HepG2 (cell line): ENCODE measurements at regions not wholly inside any gene's neighbourhood (a gene's known extent, or its start where the extent isn't known, plus 50 kb on each side); places are given as distances from the start of the nearest gene placed in this dataset.

Experiments
- ATAC-seq: fragments of 200-7000 bp; cut with Tn5 transposase; 3 replicates; pipeline ENCODE4 v1.9.1; 2020; ENCODE audit warnings: mild to moderate bottlenecking, moderate library complexity
- BruUV-seq: library from RNA; stranded (reverse); fragments of 400-500 nt; replicated peaks from 2 replicates; lab custom pipeline; 2021; lab: Mats Ljungman, UMichigan
- CTCF ChIA-PET: fragments of 300-600 bp; formaldehyde crosslinking; extraction: SDS; loops from one replicate; lab custom pipeline; 2021; ENCODE audit warnings: low total read pairs, inconsistent platforms, low intra/inter-chr PET ratio; lab: Yijun Ruan, JAX
- POLR2A ChIA-PET: fragments of 350-600 bp; sonication (Branson Sonifier 250); formaldehyde crosslinking; loops from one replicate; lab custom pipeline; 2020; ENCODE audit warnings: antibody characterized with exemption, inconsistent platforms; lab: Yijun Ruan, JAX
- DNase-seq: peaks from one replicate; pipeline ENCODE4 v3.0.0-alpha.2; 2015; ENCODE audit warnings: low spot score
- FAIRE-seq: peaks from 3 replicates; lab custom pipeline; 2011; peaks lifted over from hg19 to GRCh38; lab: Jason Lieb, UNC
- H2AFZ ChIP-seq: one replicate; pipeline ENCODE4 v1.6.1; 2011; ENCODE audit warnings: low read length, inconsistent platforms
- H3K27ac ChIP-seq: fragments of 300-600 bp; 3 replicates; pipeline ENCODE4 v1.8.0; 2011; ENCODE audit warnings: mixed run types, mild to moderate bottlenecking, mixed read lengths, low read length, inconsistent platforms; ENCODE audit not compliant: insufficient read depth; ENCODE audit errors: extremely low read length
- H3K27me3 ChIP-seq, 2 experiments: fragments of 200-600 bp in 1 of 2; 2 replicates in 1 of 2; 3 replicates in 1 of 2; pipeline versions ENCODE4 v1.6.0 to v1.8.0; 2011; ENCODE audit warnings: low read length in 2 of 2, mild to moderate bottlenecking in 2 of 2, moderate library complexity in 2 of 2, inconsistent platforms in 1 of 2; ENCODE audit not compliant: insufficient read depth in 2 of 2, control insufficient read depth in 1 of 2
- H3K36me3 ChIP-seq, 2 experiments: fragments of 200-600 bp in 1 of 2; replicated peaks in 1 of 2; 2 replicates in 1 of 2; 3 replicates in 1 of 2; pipeline versions ENCODE4 v1.5.1 to v1.8.0; 2011; ENCODE audit warnings: low read length in 2 of 2, inconsistent platforms in 1 of 2; ENCODE audit not compliant: insufficient read depth in 2 of 2, control insufficient read depth in 1 of 2
- H3K4me1 ChIP-seq: 2 replicates; pipeline ENCODE4 v1.5.1; 2012; ENCODE audit warnings: low read length, inconsistent platforms; ENCODE audit not compliant: insufficient read depth
- H3K4me2 ChIP-seq: 2 replicates; pipeline ENCODE4 v1.6.0; 2011; ENCODE audit warnings: low read depth, low read length, inconsistent platforms
- H3K4me3 ChIP-seq, 3 experiments: fragments of 200-600 bp in 1 of 3; sonication (generic), shearing (Covaris generic) in 1 of 3; replicated peaks in 1 of 3; 2 replicates each; pipeline ENCODE4 v1.5.1; 2011 to 2016; ENCODE audit warnings: low read length in 3 of 3, inconsistent platforms in 2 of 3, low read depth in 2 of 3, mild to moderate bottlenecking in 2 of 3, control low read depth in 1 of 3, mixed read lengths in 1 of 3; ENCODE audit not compliant: insufficient read depth in 1 of 3
- H3K79me2 ChIP-seq: one replicate; pipeline ENCODE4 v1.6.1; 2011; ENCODE audit warnings: low read length, inconsistent platforms; ENCODE audit not compliant: insufficient read depth
- H3K9ac ChIP-seq: 2 replicates; pipeline ENCODE4 v1.6.0; 2011; ENCODE audit warnings: mild to moderate bottlenecking, low read depth, low read length, inconsistent platforms; ENCODE audit not compliant: insufficient read depth
- H3K9me3 ChIP-seq: 2 replicates; pipeline ENCODE4 v1.5.1; 2012; ENCODE audit warnings: mild to moderate bottlenecking, low read length
- H4K20me1 ChIP-seq: 2 replicates; pipeline ENCODE4 v1.6.0; 2011; ENCODE audit warnings: inconsistent platforms, mild to moderate bottlenecking, low read length, moderate library complexity; ENCODE audit not compliant: insufficient read depth
- CREM ChIP-seq, 2 experiments: sonication (generic) in 1 of 2; formaldehyde crosslinking in 1 of 2; IDR thresholded peaks; 2 replicates each; pipeline versions ENCODE4 v1.4.0 to v1.6.1; 2016 to 2020; ENCODE audit warnings: antibody characterized with exemption in 1 of 2, mild to moderate bottlenecking in 1 of 2, missing genetic modification reagents in 1 of 2
- EP300 ChIP-seq, 3 experiments: sonication (generic) in 1 of 3; formaldehyde crosslinking in 1 of 3; IDR thresholded peaks; 2 replicates each; pipeline versions ENCODE4 v1.5.1 to v1.6.1; 2011 to 2020; ENCODE audit warnings: low read depth in 2 of 3, low read length in 2 of 3, borderline replicate concordance in 1 of 3, improper control_type of control experiment in 1 of 3, mild to moderate bottlenecking in 1 of 3, missing genetic modification reagents in 1 of 3, moderate library complexity in 1 of 3
- GTF2F1 ChIP-seq: fragments of 150-350 bp; IDR thresholded peaks from 2 replicates; pipeline ENCODE4 v1.6.1; 2014; ENCODE audit warnings: low read length
- JARID2 ChIP-seq: sonication (generic); formaldehyde crosslinking; IDR thresholded peaks from 2 replicates; pipeline ENCODE4 v1.8.1; 2023; ENCODE audit warnings: missing genetic modification reagents, inconsistent platforms; ENCODE audit not compliant: insufficient replicate concordance
- NRL ChIP-seq: sonication (generic); formaldehyde crosslinking; IDR thresholded peaks from 2 replicates; pipeline ENCODE4 v1.5.0; 2020; ENCODE audit warnings: missing genetic modification reagents, mild to moderate bottlenecking, moderate library complexity, borderline replicate concordance
- PHB2 ChIP-seq: fragments of 450-650 bp; IDR thresholded peaks from 2 replicates; pipeline ENCODE4 v1.6.1; 2018; ENCODE audit not compliant: partially characterized antibody
- PTBP1 ChIP-seq: fragments of 200-400 bp; formaldehyde crosslinking; IDR thresholded peaks from 2 replicates; pipeline ENCODE4 v1.6.1; 2018; ENCODE audit warnings: low read length, low read depth; ENCODE audit not compliant: poor library complexity, severe bottlenecking
- SALL1 ChIP-seq: sonication (generic); formaldehyde crosslinking; IDR thresholded peaks from 2 replicates; pipeline ENCODE4 v1.8.0; 2022; ENCODE audit warnings: mild to moderate bottlenecking, missing genetic modification reagents
- ZNF143 ChIP-seq: sonication (generic); formaldehyde crosslinking; IDR thresholded peaks from 2 replicates; pipeline ENCODE4 v1.4.0; 2020; ENCODE audit warnings: missing genetic modification reagents
- ZNF234 ChIP-seq: sonication (generic); formaldehyde crosslinking; conservative IDR thresholded peaks from 2 replicates; pipeline ENCODE4 v1.5.1; 2020; ENCODE audit warnings: mild to moderate bottlenecking, missing genetic modification reagents
- ZNF530 ChIP-seq: sonication (generic); formaldehyde crosslinking; IDR thresholded peaks from 2 replicates; pipeline ENCODE4 v1.5.0; 2020; ENCODE audit warnings: low read depth, mild to moderate bottlenecking, missing genetic modification reagents
- ZNF670 ChIP-seq: sonication (generic); formaldehyde crosslinking; IDR thresholded peaks from 2 replicates; pipeline ENCODE4 v1.8.0; 2022; ENCODE audit warnings: mild to moderate bottlenecking, missing genetic modification reagents, borderline replicate concordance
- ZNF749 ChIP-seq: sonication (generic); formaldehyde crosslinking; IDR thresholded peaks from 2 replicates; pipeline ENCODE4 v1.8.0; 2022; ENCODE audit warnings: mild to moderate bottlenecking, missing genetic modification reagents, moderate library complexity, borderline replicate concordance
- ZNF768 ChIP-seq: sonication (generic); formaldehyde crosslinking; IDR thresholded peaks from 2 replicates; pipeline ENCODE4 v1.4.0; 2020; ENCODE audit warnings: missing genetic modification reagents
- in situ Hi-C: cut with HindIII; loops from 2 replicates; pipeline ENCODE4 v1.10.0; 2017; ENCODE audit warnings: low pct_unique_long_range_greater_than_20kb; ENCODE audit not compliant: extremely low pct_ligation_motif_present
- intact Hi-C: fragments of 100-400 bp; cut with micrococcal nuclease; formaldehyde crosslinking; loops from one replicate; pipeline ENCODE4 v1.10.0; 2022; ENCODE audit not compliant: unreplicated experiment
- TF ChIP-seq, protein P1 (sequence below): sonication (generic); formaldehyde crosslinking; IDR thresholded peaks from 2 replicates; pipeline ENCODE4 v1.8.1; 2023; ENCODE audit warnings: mild to moderate bottlenecking, missing genetic modification reagents
- TF ChIP-seq, protein P2 (sequence below): sonication (generic); formaldehyde crosslinking; IDR thresholded peaks from 2 replicates; pipeline ENCODE4 v1.4.0; 2020; ENCODE audit warnings: missing genetic modification reagents
- TF ChIP-seq, protein P3 (sequence below): sonication (generic); formaldehyde crosslinking; IDR thresholded peaks from 2 replicates; pipeline ENCODE4 v1.4.0; 2020; ENCODE audit warnings: mild to moderate bottlenecking, missing genetic modification reagents

DNA sequence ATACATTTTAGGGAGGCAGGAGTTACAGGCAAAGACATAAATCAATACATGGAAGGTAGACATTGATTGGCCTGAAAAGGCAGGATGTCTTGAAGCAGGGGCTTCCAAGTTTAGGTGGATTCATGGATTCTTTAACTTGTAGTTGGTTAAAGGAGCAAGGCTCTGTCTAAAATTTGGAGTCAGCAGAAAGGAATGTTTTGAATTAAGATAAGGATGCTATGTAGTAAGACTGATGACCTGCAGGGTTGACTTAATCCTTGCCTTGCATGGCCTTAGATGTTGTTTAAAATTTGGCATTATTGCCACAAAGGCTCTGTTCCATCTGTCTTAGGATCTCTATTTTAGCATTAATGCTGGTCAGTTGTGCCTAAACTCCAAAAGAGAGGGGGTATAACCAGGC, 171.3 kb downstream of the C5orf15 start:
- no TSS peak for BruUV-seq
- CTCF ChIA-PET: no interaction called here

More for the DNA sequence above, 171.3 kb downstream of the C5orf15 start:
- FAIRE-seq (no peak), ATAC-seq (no peak), DNase-seq (no peak)
- Histone ChIP-seq H4K20me1 (no peaks in the 10 kb centered on the region), H3K27ac (no peak overlapping the region), H3K79me2 (no peaks in the 10 kb centered on the region), H3K27me3 (peaks cover 0 to 26% of the 10 kb centered on the region in 2 experiments; a peak in 2 of 5 replicates), H3K4me1 (peaks cover 6% of the 10 kb centered on the region), H3K9me3 (no peaks in the 10 kb centered on the region), H3K9ac (no peak overlapping the region), H3K4me3 (no peak overlapping the region), H3K4me2 (no peak overlapping the region), H2AFZ (no peak overlapping the region), H3K36me3 (no peaks in the 10 kb centered on the region)
- in situ Hi-C loops (no loop called here), intact Hi-C loops (no loop called here)
- POLR2A ChIA-PET: no interaction called here
- TF ChIP-seq, protein P1, sequence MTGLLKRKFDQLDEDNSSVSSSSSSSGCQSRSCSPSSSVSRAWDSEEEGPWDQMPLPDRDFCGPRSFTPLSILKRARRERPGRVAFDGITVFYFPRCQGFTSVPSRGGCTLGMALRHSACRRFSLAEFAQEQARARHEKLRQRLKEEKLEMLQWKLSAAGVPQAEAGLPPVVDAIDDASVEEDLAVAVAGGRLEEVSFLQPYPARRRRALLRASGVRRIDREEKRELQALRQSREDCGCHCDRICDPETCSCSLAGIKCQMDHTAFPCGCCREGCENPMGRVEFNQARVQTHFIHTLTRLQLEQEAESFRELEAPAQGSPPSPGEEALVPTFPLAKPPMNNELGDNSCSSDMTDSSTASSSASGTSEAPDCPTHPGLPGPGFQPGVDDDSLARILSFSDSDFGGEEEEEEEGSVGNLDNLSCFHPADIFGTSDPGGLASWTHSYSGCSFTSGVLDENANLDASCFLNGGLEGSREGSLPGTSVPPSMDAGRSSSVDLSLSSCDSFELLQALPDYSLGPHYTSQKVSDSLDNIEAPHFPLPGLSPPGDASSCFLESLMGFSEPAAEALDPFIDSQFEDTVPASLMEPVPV (CRISPR knock-in tag): no peak
- TF ChIP-seq SALL1 (CRISPR knock-in tag): no peak
- TF ChIP-seq EP300 (IDR thresholded peaks at IDR 0.05; ENCODE audit: low read depth in 2 of 2, low read length in 2 of 2): no peak
- TF ChIP-seq EP300 (CRISPR knock-in tag; IDR thresholded peaks at IDR 0.05; ENCODE audit: borderline replicate concordance): no peak
- no peak for TF ChIP-seq ZNF670 (CRISPR knock-in tag)
- TF ChIP-seq PHB2: no peak
- no peak for TF ChIP-seq ZNF143 (CRISPR knock-in tag)
- TF ChIP-seq CREM (IDR thresholded peaks at IDR 0.05): no peak
- no peak for TF ChIP-seq CREM (CRISPR knock-in tag; IDR thresholded peaks at IDR 0.05)
- no peak for TF ChIP-seq PTBP1
- TF ChIP-seq, protein P2, sequence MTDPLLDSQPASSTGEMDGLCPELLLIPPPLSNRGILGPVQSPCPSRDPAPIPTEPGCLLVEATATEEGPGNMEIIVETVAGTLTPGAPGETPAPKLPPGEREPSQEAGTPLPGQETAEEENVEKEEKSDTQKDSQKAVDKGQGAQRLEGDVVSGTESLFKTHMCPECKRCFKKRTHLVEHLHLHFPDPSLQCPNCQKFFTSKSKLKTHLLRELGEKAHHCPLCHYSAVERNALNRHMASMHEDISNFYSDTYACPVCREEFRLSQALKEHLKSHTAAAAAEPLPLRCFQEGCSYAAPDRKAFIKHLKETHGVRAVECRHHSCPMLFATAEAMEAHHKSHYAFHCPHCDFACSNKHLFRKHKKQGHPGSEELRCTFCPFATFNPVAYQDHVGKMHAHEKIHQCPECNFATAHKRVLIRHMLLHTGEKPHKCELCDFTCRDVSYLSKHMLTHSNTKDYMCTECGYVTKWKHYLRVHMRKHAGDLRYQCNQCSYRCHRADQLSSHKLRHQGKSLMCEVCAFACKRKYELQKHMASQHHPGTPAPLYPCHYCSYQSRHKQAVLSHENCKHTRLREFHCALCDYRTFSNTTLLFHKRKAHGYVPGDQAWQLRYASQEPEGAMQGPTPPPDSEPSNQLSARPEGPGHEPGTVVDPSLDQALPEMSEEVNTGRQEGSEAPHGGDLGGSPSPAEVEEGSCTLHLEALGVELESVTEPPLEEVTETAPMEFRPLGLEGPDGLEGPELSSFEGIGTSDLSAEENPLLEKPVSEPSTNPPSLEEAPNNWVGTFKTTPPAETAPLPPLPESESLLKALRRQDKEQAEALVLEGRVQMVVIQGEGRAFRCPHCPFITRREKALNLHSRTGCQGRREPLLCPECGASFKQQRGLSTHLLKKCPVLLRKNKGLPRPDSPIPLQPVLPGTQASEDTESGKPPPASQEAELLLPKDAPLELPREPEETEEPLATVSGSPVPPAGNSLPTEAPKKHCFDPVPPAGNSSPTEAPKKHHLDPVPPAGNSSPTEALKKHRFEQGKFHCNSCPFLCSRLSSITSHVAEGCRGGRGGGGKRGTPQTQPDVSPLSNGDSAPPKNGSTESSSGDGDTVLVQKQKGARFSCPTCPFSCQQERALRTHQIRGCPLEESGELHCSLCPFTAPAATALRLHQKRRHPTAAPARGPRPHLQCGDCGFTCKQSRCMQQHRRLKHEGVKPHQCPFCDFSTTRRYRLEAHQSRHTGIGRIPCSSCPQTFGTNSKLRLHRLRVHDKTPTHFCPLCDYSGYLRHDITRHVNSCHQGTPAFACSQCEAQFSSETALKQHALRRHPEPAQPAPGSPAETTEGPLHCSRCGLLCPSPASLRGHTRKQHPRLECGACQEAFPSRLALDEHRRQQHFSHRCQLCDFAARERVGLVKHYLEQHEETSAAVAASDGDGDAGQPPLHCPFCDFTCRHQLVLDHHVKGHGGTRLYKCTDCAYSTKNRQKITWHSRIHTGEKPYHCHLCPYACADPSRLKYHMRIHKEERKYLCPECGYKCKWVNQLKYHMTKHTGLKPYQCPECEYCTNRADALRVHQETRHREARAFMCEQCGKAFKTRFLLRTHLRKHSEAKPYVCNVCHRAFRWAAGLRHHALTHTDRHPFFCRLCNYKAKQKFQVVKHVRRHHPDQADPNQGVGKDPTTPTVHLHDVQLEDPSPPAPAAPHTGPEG (CRISPR knock-in tag): no peak
- TF ChIP-seq ZNF234 (CRISPR knock-in tag): no peak
- TF ChIP-seq JARID2 (CRISPR knock-in tag): no peak
- TF ChIP-seq, protein P3, sequence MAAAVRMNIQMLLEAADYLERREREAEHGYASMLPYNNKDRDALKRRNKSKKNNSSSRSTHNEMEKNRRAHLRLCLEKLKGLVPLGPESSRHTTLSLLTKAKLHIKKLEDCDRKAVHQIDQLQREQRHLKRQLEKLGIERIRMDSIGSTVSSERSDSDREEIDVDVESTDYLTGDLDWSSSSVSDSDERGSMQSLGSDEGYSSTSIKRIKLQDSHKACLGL (CRISPR knock-in tag): no peak
- TF ChIP-seq ZNF749 (CRISPR knock-in tag): no peak
- TF ChIP-seq GTF2F1: no peak
- TF ChIP-seq ZNF768: no peak
- no peak for TF ChIP-seq NRL (CRISPR knock-in tag)
- no peak for TF ChIP-seq ZNF530 (CRISPR knock-in tag)
